Memory B cell (primary cell): ENCODE measurements at regions not wholly inside any gene's neighbourhood (a gene's known extent, or its start where the extent isn't known, plus 50 kb on each side); places are given as distances from the start of the nearest gene placed in this dataset.

Experiments used
- ATAC-seq: fragments of 150-1000 bp; cut with Tn5 transposase; 2 replicates; pipeline ENCODE4 v1.10.0; 2021; ENCODE audit warnings: low read depth, mild to moderate bottlenecking, moderate library complexity
- DNase-seq, 2 donors: peaks; one replicate each; pipeline ENCODE4 v3.0.0; 2022; ENCODE audit warnings: low spot score in 2 of 2
- H3K27ac Mint-ChIP-seq: one replicate; pipeline ENCODE4 v1.8.0; 2022; ENCODE audit warnings: mild to moderate bottlenecking, moderate library complexity, mixed read lengths
- H3K27me3 Mint-ChIP-seq: one replicate; pipeline ENCODE4 v1.8.0; 2022; ENCODE audit warnings: mixed read lengths
- H3K36me3 Mint-ChIP-seq: one replicate; pipeline ENCODE4 v1.8.0; 2022; ENCODE audit warnings: mild to moderate bottlenecking, mixed read lengths
- H3K4me1 Mint-ChIP-seq: one replicate; pipeline ENCODE4 v1.8.0; 2022; ENCODE audit warnings: mixed read lengths
- H3K4me3 Mint-ChIP-seq: one replicate; pipeline ENCODE4 v1.8.0; 2022; ENCODE audit warnings: mild to moderate bottlenecking, moderate library complexity, mixed read lengths
- H3K9me3 Mint-ChIP-seq: one replicate; pipeline ENCODE4 v1.8.0; 2022; ENCODE audit warnings: mixed read lengths

DNA sequence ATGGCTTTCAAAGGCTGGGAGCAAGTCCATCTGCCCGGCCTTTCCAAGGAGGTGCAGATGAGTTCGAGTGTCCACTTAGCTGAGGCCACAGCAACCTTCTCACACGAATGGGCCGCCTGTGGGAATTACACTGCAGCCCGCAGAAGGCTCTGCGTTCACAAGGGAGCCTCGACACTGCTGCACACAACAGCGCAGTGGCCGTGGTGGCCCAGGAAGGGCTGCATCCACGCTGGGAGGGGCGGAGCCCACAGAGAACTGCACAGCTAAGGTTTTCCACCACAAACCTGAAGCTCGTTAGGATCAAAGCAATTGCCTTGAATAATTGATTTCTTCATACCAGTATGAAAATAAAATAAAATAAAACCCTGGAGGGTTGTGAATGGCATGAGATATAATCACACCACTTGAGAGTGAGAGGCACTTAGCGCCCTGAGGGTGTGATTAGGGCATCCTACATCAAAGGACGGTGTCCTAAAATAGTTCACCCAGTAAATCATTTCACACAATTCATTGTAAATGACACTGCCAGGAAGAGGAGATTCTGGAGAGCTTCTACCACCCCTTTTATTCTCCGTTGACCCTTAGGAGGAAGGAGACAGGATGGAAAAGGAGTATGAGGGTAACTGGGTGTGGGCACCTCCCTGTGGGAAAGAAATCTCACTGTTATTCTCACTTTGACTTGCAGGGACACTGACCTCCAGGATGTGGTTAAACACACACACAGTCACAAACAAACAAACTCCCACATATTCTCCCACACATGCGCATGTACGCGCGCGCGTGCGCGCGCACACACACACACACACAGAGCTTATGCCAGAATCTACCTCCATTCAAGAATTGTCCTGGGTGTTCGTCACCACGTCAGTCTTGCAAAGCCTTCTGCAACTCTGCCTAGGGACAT lies 256.6 kb upstream of the ID2 start:
- H3K27me3 Mint-ChIP-seq, result peaks cover 18% of the 10 kb centered on the region
- ATAC-seq (no peak), DNase-seq (no peak)
- H3K9me3 Mint-ChIP-seq, result peaks cover 6% of the 10 kb centered on the region
- no peak overlapping the region for H3K27ac Mint-ChIP-seq
- peaks cover 2% of the 10 kb centered on the region for H3K36me3 Mint-ChIP-seq
- H3K4me3 Mint-ChIP-seq, result no peak overlapping the region
- peaks cover 2% of the 10 kb centered on the region for H3K4me1 Mint-ChIP-seq

DNA sequence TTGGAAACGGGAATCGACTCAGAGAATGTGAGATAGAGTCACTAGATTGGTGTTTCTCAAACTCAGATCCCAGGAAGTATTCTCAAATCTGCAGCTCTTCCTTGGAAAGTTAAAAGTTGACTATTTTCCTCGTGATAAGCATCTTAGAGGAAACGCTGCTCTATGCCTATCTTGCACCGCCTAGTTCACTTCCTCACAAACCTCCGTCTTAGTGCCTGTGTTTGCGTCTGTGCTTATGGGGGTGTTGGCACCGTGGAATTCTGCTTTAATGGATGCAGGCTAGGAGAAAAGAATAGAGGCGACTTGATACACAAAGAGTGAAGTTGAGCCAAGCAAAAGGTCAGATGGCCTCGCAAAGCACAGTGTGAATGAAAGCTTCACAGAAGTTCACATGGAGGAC lies 255.3 kb upstream of the ID2 start:
- peaks cover 6% of the 10 kb centered on the region for H3K9me3 Mint-ChIP-seq
- H3K27ac Mint-ChIP-seq, result no peak overlapping the region
- H3K27me3 Mint-ChIP-seq, result peaks cover 18% of the 10 kb centered on the region
- H3K4me1 Mint-ChIP-seq, result peaks cover 2% of the 10 kb centered on the region
- no peak overlapping the region for H3K4me3 Mint-ChIP-seq
- no peak for ATAC-seq
- DNase-seq, result no peak
- peaks cover 2% of the 10 kb centered on the region for H3K36me3 Mint-ChIP-seq

DNA sequence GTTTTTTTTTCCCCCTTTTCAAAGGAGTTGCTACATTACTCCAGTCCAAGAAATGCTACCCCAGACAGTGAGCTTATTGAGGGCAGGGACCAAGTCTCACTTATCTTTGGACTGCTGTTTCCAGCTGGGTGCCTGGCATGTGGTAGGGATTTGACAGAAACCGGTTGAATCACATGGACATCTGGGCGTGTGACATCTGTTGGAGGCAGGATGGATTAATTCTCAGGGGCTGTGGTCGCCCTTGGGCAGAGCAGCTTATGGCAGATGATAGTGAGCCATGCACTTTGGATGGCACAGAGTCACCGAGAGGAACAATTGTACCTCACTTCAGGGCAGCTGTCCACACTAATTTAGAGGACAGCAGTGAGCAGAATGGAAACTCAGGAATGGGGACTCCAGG lies 254.6 kb upstream of the ID2 start:
- H3K4me1 Mint-ChIP-seq, result peaks cover 2% of the 10 kb centered on the region
- peaks cover 15% of the 10 kb centered on the region for H3K27me3 Mint-ChIP-seq
- peaks cover 6% of the 10 kb centered on the region for H3K9me3 Mint-ChIP-seq
- no peak for ATAC-seq
- H3K36me3 Mint-ChIP-seq, result peaks cover 2% of the 10 kb centered on the region
- no peak overlapping the region for H3K27ac Mint-ChIP-seq
- DNase-seq, result no peak
- H3K4me3 Mint-ChIP-seq, result no peak overlapping the region

DNA sequence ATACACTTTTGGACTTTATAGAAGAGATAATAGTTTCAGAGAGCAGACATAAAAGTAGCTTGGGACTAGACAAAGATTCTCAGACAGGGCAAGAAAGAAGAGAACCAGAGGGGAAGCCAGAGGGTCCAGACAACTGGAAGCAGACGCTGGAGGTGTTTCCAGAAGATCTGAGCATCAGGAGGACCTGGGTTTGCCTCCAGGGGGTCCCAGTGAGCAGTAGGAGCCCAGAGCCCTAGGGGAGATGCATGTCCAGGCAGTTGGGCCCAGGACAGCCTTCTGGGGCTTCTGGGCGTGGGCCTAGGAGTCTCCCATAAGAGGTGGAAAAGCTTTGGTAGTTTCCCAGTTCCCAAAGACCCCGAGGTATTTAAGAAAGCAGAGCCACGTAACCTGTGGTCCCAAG lies 251.2 kb upstream of the ID2 start:
- Mint-ChIP-seq H3K9me3 (peaks cover 6% of the 10 kb centered on the region), H3K4me1 (peaks cover 9% of the 10 kb centered on the region), H3K36me3 (peaks cover 2% of the 10 kb centered on the region), H3K4me3 (no peak overlapping the region), H3K27ac (no peak overlapping the region), H3K27me3 (peaks cover 10% of the 10 kb centered on the region)
- no peak for DNase-seq
- ATAC-seq, result no peak

DNA sequence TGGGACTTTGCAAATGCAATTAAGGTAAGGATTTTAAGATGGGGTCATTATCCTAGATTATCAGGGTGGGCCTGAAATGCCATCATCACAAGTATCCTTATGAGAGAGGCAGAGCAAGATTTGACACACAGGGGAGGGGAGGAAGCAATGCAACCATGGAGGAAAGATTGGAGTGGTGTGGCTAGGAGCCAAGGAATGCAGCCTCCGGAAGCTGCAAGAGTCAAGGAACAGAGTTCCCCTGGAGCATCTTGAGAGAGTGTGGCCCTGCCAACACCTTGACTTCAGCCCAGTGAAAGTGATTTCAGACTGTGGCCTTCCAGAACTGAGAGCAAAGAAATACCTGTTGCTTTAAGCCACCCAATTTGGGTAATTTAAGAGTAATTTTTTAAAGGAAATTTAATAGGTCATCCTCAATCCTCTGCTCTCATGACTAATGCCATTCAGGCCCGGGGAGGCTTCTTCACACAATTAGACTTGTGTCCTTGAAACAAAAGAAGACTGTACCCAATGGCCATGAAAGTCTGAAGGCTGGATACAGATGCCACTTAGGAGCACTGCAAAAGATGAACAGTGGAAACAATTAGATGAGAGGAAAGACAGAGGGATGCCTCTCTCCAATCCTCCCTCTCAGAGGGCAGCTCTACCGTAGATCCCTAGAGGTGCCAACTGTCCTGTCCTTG lies 250.3 kb upstream of the ID2 start:
- Mint-ChIP-seq H3K36me3 (peaks cover 2% of the 10 kb centered on the region), H3K9me3 (peaks cover 6% of the 10 kb centered on the region), H3K27me3 (peaks cover 4% of the 10 kb centered on the region), H3K27ac (no peak overlapping the region), H3K4me3 (no peak overlapping the region), H3K4me1 (peaks cover 12% of the 10 kb centered on the region)
- no peak for ATAC-seq
- DNase-seq, result no peak

DNA sequence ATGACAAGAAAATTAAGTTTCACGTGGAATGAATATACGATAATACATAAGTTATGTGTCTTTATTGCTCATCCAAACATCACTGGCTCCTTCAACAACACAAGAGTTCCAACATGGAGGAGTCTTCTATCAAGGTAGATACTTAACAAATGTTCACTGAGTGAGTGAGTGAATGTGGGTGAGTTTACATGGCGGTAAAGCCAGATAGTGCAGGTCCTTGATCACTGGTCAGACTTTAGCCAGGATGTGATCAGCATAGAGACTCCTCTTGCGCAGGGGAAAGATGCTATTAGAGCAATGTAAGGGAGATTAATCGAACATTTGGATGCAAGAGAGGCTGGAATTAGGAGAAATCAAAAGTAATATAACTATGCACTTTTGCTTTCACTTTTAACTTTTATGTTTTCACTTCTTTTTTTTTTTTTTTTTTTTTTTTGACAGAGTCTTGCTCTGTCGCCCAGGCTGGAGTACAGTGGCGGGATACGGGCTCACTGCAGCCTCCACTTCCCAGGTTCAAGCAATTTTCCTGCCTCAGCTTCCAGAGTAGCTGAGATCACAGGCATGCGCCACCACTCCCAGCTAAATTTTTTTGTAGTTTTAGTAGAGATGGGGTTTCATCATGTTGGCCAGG lies 249.0 kb upstream of the ID2 start:
- Mint-ChIP-seq H3K36me3 (no peaks in the 10 kb centered on the region), H3K4me1 (peaks cover 12% of the 10 kb centered on the region), H3K4me3 (peak overlapping the region; percentile 69), H3K27ac (no peak overlapping the region), H3K9me3 (peaks cover 6% of the 10 kb centered on the region), H3K27me3 (peaks cover 2% of the 10 kb centered on the region)
- ATAC-seq, result peak; percentile 60
- no peak for DNase-seq

DNA sequence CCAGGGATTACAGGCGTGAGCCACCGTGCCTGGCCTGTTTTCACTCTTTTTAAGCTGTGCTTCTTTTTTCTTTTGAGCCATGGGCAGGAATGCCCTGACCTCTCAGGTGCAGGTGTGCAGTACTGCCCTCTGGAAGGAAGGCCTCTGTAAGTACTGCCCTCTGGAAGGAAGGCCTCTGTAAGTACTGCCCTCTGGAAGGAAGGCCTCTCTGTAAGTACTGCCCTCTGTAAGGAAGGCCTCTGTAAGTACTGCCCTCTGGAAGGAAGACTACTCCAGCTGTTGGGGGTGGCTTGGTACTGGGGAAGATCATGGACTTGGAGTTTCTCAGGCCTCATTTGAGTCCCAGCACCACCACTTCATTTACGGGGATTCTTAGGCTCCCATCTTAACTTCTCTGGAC lies 248.5 kb upstream of the ID2 start:
- DNase-seq (no peak), ATAC-seq (no peak)
- peaks cover 12% of the 10 kb centered on the region for H3K4me1 Mint-ChIP-seq
- no peaks in the 10 kb centered on the region for H3K36me3 Mint-ChIP-seq
- no peak overlapping the region for H3K27ac Mint-ChIP-seq
- peaks cover 2% of the 10 kb centered on the region for H3K27me3 Mint-ChIP-seq
- H3K9me3 Mint-ChIP-seq, result peaks cover 3% of the 10 kb centered on the region
- peak overlapping the region; percentile 28 for H3K4me3 Mint-ChIP-seq

DNA sequence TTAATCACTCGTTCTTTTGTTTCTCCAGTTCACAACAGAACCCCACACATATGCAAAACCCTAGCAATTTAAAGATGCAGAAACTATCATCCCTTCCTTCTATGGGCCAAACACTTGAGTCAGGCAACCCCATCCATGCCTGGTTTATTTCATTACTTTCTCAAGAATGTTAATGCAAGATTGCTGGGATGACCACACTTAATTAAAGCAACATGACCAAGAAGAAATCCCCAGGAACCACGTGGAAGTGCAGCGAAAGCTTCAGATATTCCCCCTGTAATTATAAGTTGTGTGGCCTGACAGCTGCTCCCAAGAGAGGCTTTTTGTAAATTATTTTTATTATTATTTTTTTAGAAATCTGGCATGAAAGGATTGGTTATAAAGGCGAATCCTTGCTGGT lies 246.2 kb upstream of the ID2 start:
- Mint-ChIP-seq H3K4me1 (peaks cover 17% of the 10 kb centered on the region), H3K9me3 (no peaks in the 10 kb centered on the region), H3K27ac (no peak overlapping the region), H3K4me3 (no peak overlapping the region), H3K27me3 (peaks cover 9% of the 10 kb centered on the region), H3K36me3 (no peaks in the 10 kb centered on the region)
- no peak for DNase-seq
- no peak for ATAC-seq

DNA sequence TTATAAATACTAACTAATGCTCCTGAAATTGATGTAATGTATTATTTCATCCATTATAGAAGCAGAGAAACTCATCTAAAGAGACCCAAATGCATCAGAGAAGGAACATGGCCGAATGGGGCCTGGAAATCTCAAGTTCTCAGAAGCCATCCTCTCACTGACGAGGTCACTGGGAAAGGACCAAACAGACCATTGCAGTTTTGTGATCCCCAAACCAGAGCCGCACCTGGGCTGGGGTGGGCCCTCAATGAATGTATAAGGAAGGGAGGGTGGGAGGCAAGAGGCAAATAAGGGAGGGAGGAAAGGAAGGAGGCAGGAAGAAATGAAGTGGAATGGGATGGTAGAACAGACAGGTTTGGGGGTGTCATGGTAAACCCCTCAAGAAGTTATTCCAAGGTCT lies 245.3 kb upstream of the ID2 start:
- ATAC-seq (no peak), DNase-seq (no peak)
- no peak overlapping the region for H3K27ac Mint-ChIP-seq
- H3K4me1 Mint-ChIP-seq, result peaks cover 21% of the 10 kb centered on the region
- no peaks in the 10 kb centered on the region for H3K36me3 Mint-ChIP-seq
- H3K27me3 Mint-ChIP-seq, result peaks cover 13% of the 10 kb centered on the region
- H3K4me3 Mint-ChIP-seq, result no peak overlapping the region
- no peaks in the 10 kb centered on the region for H3K9me3 Mint-ChIP-seq

DNA sequence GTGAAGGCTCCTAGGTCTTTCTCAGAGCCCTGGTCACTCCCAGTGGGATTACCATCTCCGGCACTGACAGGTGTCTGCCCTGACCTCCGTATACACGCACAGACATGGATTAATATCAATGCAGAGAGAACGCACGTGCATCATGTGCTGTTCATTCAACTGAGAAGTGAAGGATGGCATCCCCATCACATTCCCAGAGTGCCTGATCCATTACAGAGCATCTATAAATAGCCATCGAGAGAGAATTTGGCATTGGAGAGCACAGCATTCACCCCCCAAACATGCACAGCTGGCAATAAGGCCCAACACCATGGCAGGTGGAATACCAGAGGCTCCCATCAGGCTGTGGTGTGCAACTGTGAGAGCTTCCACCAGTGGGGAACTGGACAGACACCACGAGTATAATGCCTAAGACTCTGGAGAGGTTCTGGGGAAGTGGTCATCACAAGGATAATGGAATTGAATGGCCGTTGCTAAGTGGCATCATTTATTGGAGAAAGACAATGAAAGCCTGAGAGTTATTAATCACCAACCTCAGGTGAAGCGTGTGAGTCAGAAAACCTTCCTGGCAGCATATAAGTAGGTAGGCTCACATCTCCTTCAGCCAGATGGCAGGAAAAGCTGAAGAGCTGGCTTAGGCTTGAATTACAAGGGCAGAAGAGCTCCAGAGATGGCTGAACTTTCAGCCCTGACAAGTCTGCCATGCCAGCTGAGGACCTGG lies 244.5 kb upstream of the ID2 start:
- DNase-seq, result no peak
- no peak for ATAC-seq
- Mint-ChIP-seq H3K36me3 (no peaks in the 10 kb centered on the region), H3K27me3 (peaks cover 13% of the 10 kb centered on the region), H3K9me3 (no peaks in the 10 kb centered on the region), H3K27ac (no peak overlapping the region), H3K4me1 (peaks cover 29% of the 10 kb centered on the region), H3K4me3 (no peak overlapping the region)

DNA sequence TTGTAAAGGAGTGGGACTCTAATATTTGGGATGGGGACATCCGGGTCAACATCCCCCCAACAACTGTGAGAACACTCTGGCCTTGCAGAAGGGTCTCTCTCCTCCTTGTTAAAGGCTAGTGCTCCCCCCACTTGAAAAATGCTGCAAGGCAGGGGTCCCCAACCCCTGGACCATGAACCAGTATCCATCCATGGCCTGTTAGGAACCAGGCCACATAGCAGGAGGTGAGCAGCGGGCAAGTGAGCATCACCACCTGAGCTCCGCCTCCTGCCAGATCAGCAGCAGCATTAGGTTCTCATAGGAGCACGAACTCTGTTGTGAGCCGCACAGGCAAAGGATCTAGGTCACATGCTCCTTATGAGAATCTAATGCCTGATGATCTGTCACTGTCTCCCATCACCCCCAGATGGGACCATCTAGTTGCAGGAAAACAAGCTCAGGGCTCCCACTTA lies 243.9 kb upstream of the ID2 start:
- Mint-ChIP-seq H3K36me3 (no peaks in the 10 kb centered on the region), H3K4me1 (peaks cover 30% of the 10 kb centered on the region), H3K27ac (no peak overlapping the region), H3K4me3 (no peak overlapping the region), H3K9me3 (no peaks in the 10 kb centered on the region), H3K27me3 (peaks cover 14% of the 10 kb centered on the region)
- DNase-seq, result no peak
- ATAC-seq, result no peak

DNA sequence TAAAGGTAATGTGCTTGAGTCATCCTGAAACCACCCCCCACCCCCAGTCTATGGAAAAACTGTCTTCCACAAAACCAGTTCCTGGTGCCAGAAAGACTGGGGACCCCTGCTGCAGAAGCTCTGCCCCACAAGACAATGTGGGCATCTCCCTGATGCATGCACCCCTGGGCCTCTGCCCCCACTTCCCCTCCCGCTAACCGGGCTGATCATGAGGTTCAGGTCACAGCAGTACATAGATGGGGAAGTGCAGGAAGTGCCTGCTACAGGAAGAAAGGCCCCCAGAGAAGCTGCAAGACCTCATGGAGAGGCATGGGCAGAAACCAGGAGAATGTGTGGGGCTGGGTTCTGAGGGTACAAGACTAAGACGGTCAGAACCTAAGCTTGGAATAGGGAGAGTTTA lies 243.4 kb upstream of the ID2 start:
- Mint-ChIP-seq H3K36me3 (no peaks in the 10 kb centered on the region), H3K27ac (no peak overlapping the region), H3K4me1 (peaks cover 34% of the 10 kb centered on the region), H3K9me3 (no peaks in the 10 kb centered on the region), H3K27me3 (peaks cover 17% of the 10 kb centered on the region), H3K4me3 (no peak overlapping the region)
- DNase-seq (no peak), ATAC-seq (peak; percentile 41)

DNA sequence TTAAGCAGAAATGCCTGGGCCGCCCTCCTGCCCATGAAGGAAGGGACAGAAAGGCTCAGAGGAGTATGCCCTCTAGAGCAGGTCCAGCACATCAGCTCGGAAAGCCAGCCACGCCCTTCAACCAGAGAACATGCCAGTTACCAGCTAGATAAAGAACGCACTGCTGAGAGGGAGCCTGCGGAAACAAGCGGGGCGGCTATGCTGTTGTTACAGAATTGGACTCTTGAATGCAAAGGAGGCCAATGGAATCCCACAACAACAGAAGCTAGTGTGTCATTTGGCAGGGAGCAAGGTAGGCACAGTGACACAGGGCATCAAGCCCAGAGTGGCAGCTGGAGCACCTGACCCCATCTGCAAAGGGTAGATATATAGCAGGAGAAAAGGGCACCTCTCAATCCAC lies 242.9 kb upstream of the ID2 start:
- Mint-ChIP-seq H3K27me3 (peaks cover 17% of the 10 kb centered on the region), H3K4me1 (peaks cover 34% of the 10 kb centered on the region), H3K27ac (no peak overlapping the region), H3K36me3 (no peaks in the 10 kb centered on the region), H3K9me3 (no peaks in the 10 kb centered on the region), H3K4me3 (no peak overlapping the region)
- no peak for DNase-seq
- ATAC-seq, result no peak
